ENCODE measurements at regions not wholly inside any gene's neighbourhood (a gene's known extent, or its start where the extent isn't known, plus 50 kb on each side); places are given as distances from the start of the nearest gene placed in this dataset.

GRCh38 chr16:65783709-65784474 is 582.6 kb upstream of the CDH5 start:
- H3K4me1 ChIP-seq (ENCODE audit: low read depth, poor library complexity, severe bottlenecking), result no peaks in the 10 kb centered on the region
- no peaks in the 10 kb centered on the region for H4K20me1 ChIP-seq (ENCODE audit: insufficient read depth)
- no peaks in the 10 kb centered on the region for H3K27me3 ChIP-seq (ENCODE audit: insufficient read depth, low read depth)
- no peak overlapping the region for H3K27ac ChIP-seq
- H3K36me3 ChIP-seq (ENCODE audit: insufficient read depth), result no peaks in the 10 kb centered on the region
- no peak overlapping the region for H3K9ac ChIP-seq
- H2AFZ ChIP-seq (ENCODE audit: low read depth), result no peak overlapping the region
- H3K4me2 ChIP-seq, result no peak overlapping the region
- H3K4me3 ChIP-seq (IDR thresholded peaks at IDR 0.05; ENCODE audit: insufficient read depth, low read depth, low read length), result no peak overlapping the region
- no peaks in the 10 kb centered on the region for H3K79me2 ChIP-seq (ENCODE audit: insufficient read depth, low read depth)
- TF ChIP-seq, protein P1, sequence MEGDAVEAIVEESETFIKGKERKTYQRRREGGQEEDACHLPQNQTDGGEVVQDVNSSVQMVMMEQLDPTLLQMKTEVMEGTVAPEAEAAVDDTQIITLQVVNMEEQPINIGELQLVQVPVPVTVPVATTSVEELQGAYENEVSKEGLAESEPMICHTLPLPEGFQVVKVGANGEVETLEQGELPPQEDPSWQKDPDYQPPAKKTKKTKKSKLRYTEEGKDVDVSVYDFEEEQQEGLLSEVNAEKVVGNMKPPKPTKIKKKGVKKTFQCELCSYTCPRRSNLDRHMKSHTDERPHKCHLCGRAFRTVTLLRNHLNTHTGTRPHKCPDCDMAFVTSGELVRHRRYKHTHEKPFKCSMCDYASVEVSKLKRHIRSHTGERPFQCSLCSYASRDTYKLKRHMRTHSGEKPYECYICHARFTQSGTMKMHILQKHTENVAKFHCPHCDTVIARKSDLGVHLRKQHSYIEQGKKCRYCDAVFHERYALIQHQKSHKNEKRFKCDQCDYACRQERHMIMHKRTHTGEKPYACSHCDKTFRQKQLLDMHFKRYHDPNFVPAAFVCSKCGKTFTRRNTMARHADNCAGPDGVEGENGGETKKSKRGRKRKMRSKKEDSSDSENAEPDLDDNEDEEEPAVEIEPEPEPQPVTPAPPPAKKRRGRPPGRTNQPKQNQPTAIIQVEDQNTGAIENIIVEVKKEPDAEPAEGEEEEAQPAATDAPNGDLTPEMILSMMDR (conservative IDR thresholded peaks at IDR 0.05; ENCODE audit: low read depth, low read length), result no peak

DNA sequence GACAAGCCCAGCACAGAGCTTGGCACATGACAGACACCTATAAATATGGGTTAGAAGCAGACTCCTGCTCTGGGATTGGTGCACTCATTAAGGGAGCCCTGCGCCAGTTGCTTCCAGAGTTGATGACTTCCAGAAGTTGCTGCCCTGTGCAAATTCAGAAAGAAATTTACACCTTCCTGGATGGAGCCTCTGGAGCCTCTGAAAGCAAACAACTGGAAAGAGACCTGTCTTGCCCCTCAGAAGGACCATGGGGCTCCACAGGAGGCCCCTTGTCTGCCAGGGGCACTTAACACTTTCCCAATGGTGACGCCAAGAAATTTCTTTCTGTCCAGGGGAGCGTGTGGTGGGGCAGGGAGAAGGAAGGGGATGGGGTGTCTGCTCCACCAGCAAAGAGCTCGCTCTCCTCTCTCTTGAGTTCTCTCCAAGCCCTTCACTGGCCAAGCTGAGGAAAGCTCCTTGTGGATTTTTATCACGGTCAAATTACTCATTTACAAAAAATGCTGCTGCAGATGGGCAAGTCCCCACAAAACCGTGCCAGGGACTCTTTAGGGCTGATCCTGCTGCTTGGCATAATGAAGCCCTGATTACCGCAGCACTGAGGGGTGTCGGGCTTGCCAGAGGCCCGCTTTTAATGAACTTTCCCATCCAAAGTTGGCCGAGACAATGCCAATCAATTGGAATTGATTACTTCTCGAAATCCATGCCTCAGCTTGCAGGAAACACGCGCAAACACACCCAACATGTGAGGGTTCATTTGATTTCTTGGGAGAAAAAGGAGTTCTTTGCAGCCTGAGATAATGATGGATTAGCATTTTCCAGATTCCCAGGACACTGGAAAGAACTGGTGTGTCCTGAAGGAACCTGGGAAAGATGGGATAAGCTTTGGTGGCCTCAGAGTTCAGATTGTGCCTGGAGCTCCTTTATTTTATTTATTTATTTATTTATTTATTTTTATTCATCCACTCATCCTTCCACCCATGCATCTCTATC is 583.6 kb upstream of the CDH5 start:
- H4K20me1 ChIP-seq (ENCODE audit: insufficient read depth), result no peaks in the 10 kb centered on the region
- no peaks in the 10 kb centered on the region for H3K79me2 ChIP-seq (ENCODE audit: insufficient read depth, low read depth)
- no peaks in the 10 kb centered on the region for H3K27me3 ChIP-seq (ENCODE audit: insufficient read depth, low read depth)
- no peak overlapping the region for H3K4me3 ChIP-seq (IDR thresholded peaks at IDR 0.05; ENCODE audit: insufficient read depth, low read depth, low read length)
- no peaks in the 10 kb centered on the region for H3K36me3 ChIP-seq (ENCODE audit: insufficient read depth)
- H3K4me1 ChIP-seq (ENCODE audit: low read depth, poor library complexity, severe bottlenecking), result no peaks in the 10 kb centered on the region
- H3K27ac ChIP-seq, result no peak overlapping the region
- no peak overlapping the region for H2AFZ ChIP-seq (ENCODE audit: low read depth)
- TF ChIP-seq, protein P1 (conservative IDR thresholded peaks at IDR 0.05; ENCODE audit: low read depth, low read length), result no peak
- no peak overlapping the region for H3K4me2 ChIP-seq
- no peak overlapping the region for H3K9ac ChIP-seq

DNA sequence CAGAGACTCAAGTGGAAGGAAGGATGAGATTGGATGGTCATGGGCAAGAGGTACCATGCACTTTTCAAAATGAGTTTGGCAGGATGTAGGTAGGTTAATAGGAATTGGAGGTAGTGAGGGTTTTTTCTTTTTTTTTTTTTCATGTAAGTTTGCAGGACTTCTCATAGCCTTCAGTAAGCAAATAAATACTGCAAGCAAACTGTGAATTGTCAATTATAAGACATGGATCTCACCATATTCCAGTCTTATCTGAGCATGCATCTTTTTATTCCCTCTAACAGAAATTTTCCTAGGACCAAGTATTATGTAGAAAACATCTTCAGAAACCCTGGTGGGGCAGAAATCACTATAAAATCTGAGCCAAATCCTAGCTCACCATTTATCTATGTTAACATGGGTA is 584.6 kb upstream of the CDH5 start:
- H3K4me1 ChIP-seq (ENCODE audit: low read depth, poor library complexity, severe bottlenecking), result no peaks in the 10 kb centered on the region
- no peaks in the 10 kb centered on the region for H3K79me2 ChIP-seq (ENCODE audit: insufficient read depth, low read depth)
- no peaks in the 10 kb centered on the region for H4K20me1 ChIP-seq (ENCODE audit: insufficient read depth)
- no peaks in the 10 kb centered on the region for H3K27me3 ChIP-seq (ENCODE audit: insufficient read depth, low read depth)
- no peak overlapping the region for H3K27ac ChIP-seq
- TF ChIP-seq, protein P1 (conservative IDR thresholded peaks at IDR 0.05; ENCODE audit: low read depth, low read length), result no peak
- no peaks in the 10 kb centered on the region for H3K36me3 ChIP-seq (ENCODE audit: insufficient read depth)
- no peak overlapping the region for H3K4me3 ChIP-seq (IDR thresholded peaks at IDR 0.05; ENCODE audit: insufficient read depth, low read depth, low read length)
- H2AFZ ChIP-seq (ENCODE audit: low read depth), result no peak overlapping the region
- H3K9ac ChIP-seq, result no peak overlapping the region
- H3K4me2 ChIP-seq, result no peak overlapping the region

- TF ChIP-seq, protein P1 (conservative IDR thresholded peaks at IDR 0.05; ENCODE audit: low read depth, low read length), result no peak
- no peak overlapping the region for H3K9ac ChIP-seq
- no peaks in the 10 kb centered on the region for H3K4me1 ChIP-seq (ENCODE audit: low read depth, poor library complexity, severe bottlenecking)
- no peaks in the 10 kb centered on the region for H4K20me1 ChIP-seq (ENCODE audit: insufficient read depth)
- no peaks in the 10 kb centered on the region for H3K36me3 ChIP-seq (ENCODE audit: insufficient read depth)
- H3K4me2 ChIP-seq, result no peak overlapping the region
- no peak overlapping the region for H3K27ac ChIP-seq
- H3K4me3 ChIP-seq (IDR thresholded peaks at IDR 0.05; ENCODE audit: insufficient read depth, low read depth, low read length), result no peak overlapping the region
- H2AFZ ChIP-seq (ENCODE audit: low read depth), result no peak overlapping the region
- H3K27me3 ChIP-seq (ENCODE audit: insufficient read depth, low read depth), result no peaks in the 10 kb centered on the region
- H3K79me2 ChIP-seq (ENCODE audit: insufficient read depth, low read depth), result no peaks in the 10 kb centered on the region
Measured at GRCh38 chr16:65781363-65781762, 585.1 kb upstream of the CDH5 start.
